Osteocyte (in vitro differentiated cells): ENCODE measurements at regions not wholly inside any gene's neighbourhood (a gene's known extent, or its start where the extent isn't known, plus 50 kb on each side); places are given as distances from the start of the nearest gene placed in this dataset.

Experiments used
- DNase-seq: peaks from one replicate; pipeline ENCODE4 v3.0.0; 2021; ENCODE audit warnings: mixed read lengths; ENCODE audit not compliant: unreplicated experiment; ENCODE audit errors: extremely low spot score
- H3K27ac Mint-ChIP-seq: one replicate; pipeline ENCODE4 v1.8.0; 2021; ENCODE audit warnings: mild to moderate bottlenecking, mixed read lengths; ENCODE audit not compliant: unreplicated experiment
- H3K27me3 Mint-ChIP-seq: one replicate; pipeline ENCODE4 v1.8.0; 2021; ENCODE audit warnings: mixed read lengths; ENCODE audit not compliant: unreplicated experiment
- H3K36me3 Mint-ChIP-seq: one replicate; pipeline ENCODE4 v1.8.0; 2021; ENCODE audit warnings: mixed read lengths; ENCODE audit not compliant: unreplicated experiment
- H3K4me1 Mint-ChIP-seq: one replicate; pipeline ENCODE4 v1.8.0; 2021; ENCODE audit warnings: mixed read lengths; ENCODE audit not compliant: unreplicated experiment
- H3K4me3 Mint-ChIP-seq: one replicate; pipeline ENCODE4 v1.8.0; 2021; ENCODE audit warnings: mild to moderate bottlenecking, moderate library complexity, mixed read lengths; ENCODE audit not compliant: unreplicated experiment
- H3K9me3 Mint-ChIP-seq: one replicate; pipeline ENCODE4 v1.8.0; 2021; ENCODE audit warnings: mixed read lengths; ENCODE audit not compliant: unreplicated experiment
- CTCF ChIP-seq: fragments of 200-600 bp; sonication (generic); IDR thresholded peaks from 2 replicates; pipeline ENCODE4 v1.5.0; 2021; ENCODE audit warnings: antibody characterized with exemption, mild to moderate bottlenecking, moderate library complexity

GRCh38 chr6:115000736-115001135 is 657.9 kb upstream of the HS3ST5 start:
- DNase-seq: no peak
- peaks cover 6% of the 10 kb centered on the region for H3K4me1 Mint-ChIP-seq
- no peak for TF ChIP-seq CTCF
- no peak overlapping the region for H3K4me3 Mint-ChIP-seq
- H3K36me3 Mint-ChIP-seq: no peaks in the 10 kb centered on the region
- peaks cover 11% of the 10 kb centered on the region for H3K9me3 Mint-ChIP-seq
- no peak overlapping the region for H3K27ac Mint-ChIP-seq
- H3K27me3 Mint-ChIP-seq: no peaks in the 10 kb centered on the region

- Mint-ChIP-seq H3K9me3 (peaks cover 11% of the 10 kb centered on the region), H3K27me3 (no peaks in the 10 kb centered on the region), H3K27ac (no peak overlapping the region), H3K4me1 (no peaks in the 10 kb centered on the region), H3K4me3 (no peak overlapping the region), H3K36me3 (no peaks in the 10 kb centered on the region)
- no peak for DNase-seq
- no peak for TF ChIP-seq CTCF
Measured at GRCh38 chr6:114998492-114998891, 655.7 kb upstream of the HS3ST5 start.

GRCh38 chr6:114997813-114998292 is 655.0 kb upstream of the HS3ST5 start:
- Mint-ChIP-seq H3K27ac (no peak overlapping the region), H3K27me3 (no peaks in the 10 kb centered on the region), H3K9me3 (peaks cover 11% of the 10 kb centered on the region), H3K36me3 (no peaks in the 10 kb centered on the region), H3K4me1 (no peaks in the 10 kb centered on the region), H3K4me3 (no peak overlapping the region)
- no peak for DNase-seq
- TF ChIP-seq CTCF: no peak

GRCh38 chr6:114995526-114995925 is 652.7 kb upstream of the HS3ST5 start:
- H3K4me3 Mint-ChIP-seq: no peak overlapping the region
- H3K4me1 Mint-ChIP-seq: no peaks in the 10 kb centered on the region
- DNase-seq: no peak
- no peak for TF ChIP-seq CTCF
- H3K36me3 Mint-ChIP-seq: no peaks in the 10 kb centered on the region
- H3K9me3 Mint-ChIP-seq: peaks cover 4% of the 10 kb centered on the region
- H3K27me3 Mint-ChIP-seq: no peaks in the 10 kb centered on the region
- H3K27ac Mint-ChIP-seq: no peak overlapping the region

- H3K4me1 Mint-ChIP-seq: no peaks in the 10 kb centered on the region
- no peaks in the 10 kb centered on the region for H3K36me3 Mint-ChIP-seq
- H3K4me3 Mint-ChIP-seq: no peak overlapping the region
- H3K27me3 Mint-ChIP-seq: no peaks in the 10 kb centered on the region
- no peak for TF ChIP-seq CTCF
- no peak for DNase-seq
- no peak overlapping the region for H3K27ac Mint-ChIP-seq
- no peaks in the 10 kb centered on the region for H3K9me3 Mint-ChIP-seq
Measured at GRCh38 chr6:114989279-114989964, 646.6 kb upstream of the HS3ST5 start.
